Retina (tissue), 1 donor: ENCODE measurements at regions not wholly inside any gene's neighbourhood (a gene's known extent, or its start where the extent isn't known, plus 50 kb on each side); places are given as distances from the start of the nearest gene placed in this dataset.

Source experiments
- DNase-seq: peaks from one replicate; pipeline ENCODE4 v3.0.0-alpha.2; 2016

GRCh38 chr4:54359919-54360650 lies 131.0 kb downstream of the PDGFRA start:
- no peak for DNase-seq

GRCh38 chr4:54363037-54363436 lies 133.9 kb downstream of the PDGFRA start:
- no peak for DNase-seq

GRCh38 chr4:54365691-54366090 lies 136.6 kb downstream of the PDGFRA start:
- no peak for DNase-seq

- DNase-seq, result no peak
These were observed 138.0 kb downstream of the PDGFRA start for GRCh38 chr4:54367059-54367458.

GRCh38 chr4:54368281-54369265 lies 139.5 kb downstream of the PDGFRA start:
- DNase-seq, result no peak

GRCh38 chr4:54371173-54371572 lies 142.1 kb downstream of the PDGFRA start:
- DNase-seq, result no peak

- no peak for DNase-seq
These were observed 143.9 kb downstream of the PDGFRA start for GRCh38 chr4:54372951-54373350.

- no peak for DNase-seq
These were observed 144.7 kb downstream of the PDGFRA start for GRCh38 chr4:54373718-54374210.

- no peak for DNase-seq
These were observed 149.4 kb downstream of the PDGFRA start for GRCh38 chr4:54378461-54378860.

- no peak for DNase-seq
These were observed 155.1 kb downstream of the PDGFRA start for GRCh38 chr4:54384152-54384551.

GRCh38 chr4:54384563-54384962 lies 155.5 kb downstream of the PDGFRA start:
- DNase-seq, result no peak

GRCh38 chr4:54386042-54386669 lies 157.1 kb downstream of the PDGFRA start:
- no peak for DNase-seq

- DNase-seq, result no peak
These were observed 157.6 kb downstream of the PDGFRA start for GRCh38 chr4:54386693-54387092.

GRCh38 chr4:54390670-54391069 lies 161.6 kb downstream of the PDGFRA start:
- no peak for DNase-seq

- DNase-seq, result no peak
These were observed 162.0 kb downstream of the PDGFRA start for GRCh38 chr4:54391104-54391503.

GRCh38 chr4:54392479-54392878 lies 163.4 kb downstream of the PDGFRA start:
- no peak for DNase-seq

GRCh38 chr4:54393243-54393642 lies 164.2 kb downstream of the PDGFRA start:
- no peak for DNase-seq

GRCh38 chr4:54395013-54395527 lies 166.0 kb downstream of the PDGFRA start:
- no peak for DNase-seq

- DNase-seq, result no peak
These were observed 171.1 kb downstream of the PDGFRA start for GRCh38 chr4:54400188-54400587.

GRCh38 chr4:54400802-54401201 lies 171.7 kb downstream of the PDGFRA start:
- no peak for DNase-seq

GRCh38 chr4:54402880-54403480 lies 173.9 kb downstream of the PDGFRA start:
- DNase-seq, result no peak

- no peak for DNase-seq
These were observed 174.8 kb downstream of the PDGFRA start for GRCh38 chr4:54403700-54404453.
